ENCODE measurements at regions not wholly inside any gene's neighbourhood (a gene's known extent, or its start where the extent isn't known, plus 50 kb on each side); places are given as distances from the start of the nearest gene placed in this dataset.

DNA sequence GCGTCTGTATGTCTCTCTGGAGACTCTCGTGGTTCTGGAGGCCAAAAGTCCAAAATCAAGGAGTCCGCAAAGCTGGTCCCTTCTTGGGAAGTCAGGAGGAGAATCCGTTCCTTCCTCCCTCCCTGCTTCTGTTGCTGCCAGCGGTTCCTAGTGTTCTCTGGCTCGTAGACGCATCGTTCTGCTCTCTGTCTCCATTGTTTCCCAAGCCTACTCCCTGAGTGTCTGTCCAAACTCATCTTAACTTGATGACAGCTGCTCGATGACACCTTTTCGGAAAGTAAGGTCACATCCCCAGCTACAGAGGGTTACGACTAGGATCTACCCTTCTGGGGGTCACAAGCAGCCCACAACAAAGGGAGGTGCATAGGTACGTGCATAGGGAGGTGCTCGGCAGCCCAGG, 80.7 kb upstream of the FOXF1 start:
- WGBS, 2 donors, result 75 to 90% methylated on average over 13 of the region's 13 CpGs
- Histone ChIP-seq H3K27ac (no peak overlapping the region), H3K4me3 (no peak overlapping the region), H3K9me3 (no peaks in the 10 kb centered on the region), H3K27me3 (no peaks in the 10 kb centered on the region), H3K4me1 (no peaks in the 10 kb centered on the region), H3K36me3 (no peaks in the 10 kb centered on the region)
- intact Hi-C loops (cut with DNase I), result no loop called here
- DNase-seq (no peak), FAIRE-seq (no peak), ATAC-seq (no peak)
- TF ChIP-seq, protein P1, sequence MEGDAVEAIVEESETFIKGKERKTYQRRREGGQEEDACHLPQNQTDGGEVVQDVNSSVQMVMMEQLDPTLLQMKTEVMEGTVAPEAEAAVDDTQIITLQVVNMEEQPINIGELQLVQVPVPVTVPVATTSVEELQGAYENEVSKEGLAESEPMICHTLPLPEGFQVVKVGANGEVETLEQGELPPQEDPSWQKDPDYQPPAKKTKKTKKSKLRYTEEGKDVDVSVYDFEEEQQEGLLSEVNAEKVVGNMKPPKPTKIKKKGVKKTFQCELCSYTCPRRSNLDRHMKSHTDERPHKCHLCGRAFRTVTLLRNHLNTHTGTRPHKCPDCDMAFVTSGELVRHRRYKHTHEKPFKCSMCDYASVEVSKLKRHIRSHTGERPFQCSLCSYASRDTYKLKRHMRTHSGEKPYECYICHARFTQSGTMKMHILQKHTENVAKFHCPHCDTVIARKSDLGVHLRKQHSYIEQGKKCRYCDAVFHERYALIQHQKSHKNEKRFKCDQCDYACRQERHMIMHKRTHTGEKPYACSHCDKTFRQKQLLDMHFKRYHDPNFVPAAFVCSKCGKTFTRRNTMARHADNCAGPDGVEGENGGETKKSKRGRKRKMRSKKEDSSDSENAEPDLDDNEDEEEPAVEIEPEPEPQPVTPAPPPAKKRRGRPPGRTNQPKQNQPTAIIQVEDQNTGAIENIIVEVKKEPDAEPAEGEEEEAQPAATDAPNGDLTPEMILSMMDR (IDR thresholded peaks at IDR 0.05), result no peak

DNA sequence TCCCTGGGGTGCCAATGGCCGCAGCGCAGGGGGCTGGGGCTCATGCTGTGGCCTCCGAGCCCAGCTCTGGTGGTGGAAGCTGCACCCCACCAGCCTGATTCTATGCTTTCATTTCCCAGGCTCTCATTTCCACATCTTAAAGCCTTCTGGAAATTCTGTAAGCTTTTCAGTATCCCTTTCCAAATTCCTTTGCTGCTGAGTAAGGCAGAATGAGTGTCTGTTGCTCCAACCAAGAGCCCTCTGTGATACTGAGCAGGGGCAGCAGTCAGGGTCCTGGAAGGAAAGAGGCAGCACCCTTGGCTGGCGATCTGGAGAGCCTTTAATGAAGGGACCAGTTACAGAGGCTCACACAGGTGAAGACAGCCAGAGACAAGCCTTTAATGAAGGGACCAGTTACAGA, 79.5 kb upstream of the FOXF1 start:
- no peaks in the 10 kb centered on the region for H3K36me3 ChIP-seq
- FAIRE-seq, result no peak

DNA sequence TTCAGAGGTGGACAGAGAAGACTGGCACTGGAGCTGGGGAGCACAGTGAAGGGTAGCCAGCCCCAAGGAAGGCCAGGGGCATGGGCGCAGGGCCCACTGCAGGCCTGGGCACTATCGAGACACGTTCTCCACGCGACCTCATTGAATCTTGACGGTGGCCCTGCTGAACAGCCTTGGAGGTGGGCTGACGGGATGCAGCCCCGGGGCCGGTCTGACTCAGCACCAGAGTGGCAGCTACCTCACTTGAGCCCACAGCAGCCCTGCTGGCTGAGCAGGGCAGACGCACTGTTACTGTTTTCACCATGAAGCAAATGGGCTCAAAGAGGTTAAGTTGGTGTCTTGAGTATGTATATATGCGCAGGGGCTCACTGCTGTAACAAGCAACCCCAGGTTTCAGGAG, 78.8 kb upstream of the FOXF1 start:
- intact Hi-C loops (cut with DNase I), result no loop called here
- FAIRE-seq, result no peak
- H3K4me1 ChIP-seq, result no peaks in the 10 kb centered on the region
- DNase-seq, result no peak
- 80 to 84% methylated on average over 11 of the region's 11 CpGs for WGBS, 2 donors
- no peaks in the 10 kb centered on the region for H3K36me3 ChIP-seq
- H3K9me3 ChIP-seq, result no peaks in the 10 kb centered on the region
- H3K4me3 ChIP-seq, result no peak overlapping the region
- ATAC-seq, result no peak
- H3K27me3 ChIP-seq, result no peaks in the 10 kb centered on the region
- TF ChIP-seq, protein P1 (IDR thresholded peaks at IDR 0.05), result no peak
- no peak overlapping the region for H3K27ac ChIP-seq

More for the DNA sequence above, 79.5 kb upstream of the FOXF1 start:
- 72 to 92% methylated on average over 4 of the region's 4 CpGs for WGBS, 2 donors
- DNase-seq (no peak), ATAC-seq (no peak)
- TF ChIP-seq, protein P1 (IDR thresholded peaks at IDR 0.05), result no peak
- Histone ChIP-seq H3K27ac (no peak overlapping the region), H3K9me3 (no peaks in the 10 kb centered on the region), H3K27me3 (no peaks in the 10 kb centered on the region), H3K4me1 (no peaks in the 10 kb centered on the region), H3K4me3 (no peak overlapping the region)
- intact Hi-C loops (cut with DNase I), result no loop called here

DNA sequence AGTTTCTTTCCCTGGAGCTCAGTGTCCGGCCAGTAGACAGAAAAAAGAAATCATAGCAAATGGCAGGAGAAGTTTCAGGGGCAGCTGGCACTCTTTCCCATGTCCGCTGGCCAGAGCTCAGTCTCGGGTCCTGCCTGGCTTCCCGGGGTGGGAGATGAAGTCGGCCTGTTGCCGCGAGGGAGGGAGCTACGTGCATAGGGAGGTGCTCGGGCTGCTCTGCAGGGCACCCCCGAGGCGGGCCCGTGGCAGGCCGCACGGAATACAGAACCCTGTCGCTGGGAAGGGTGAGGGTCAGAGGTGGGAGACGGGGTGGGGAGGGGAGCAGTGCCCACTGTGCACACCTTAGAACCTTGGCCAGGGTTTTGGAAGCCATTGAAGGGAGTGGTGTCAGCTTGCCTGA, 78.3 kb upstream of the FOXF1 start:
- Histone ChIP-seq H3K4me3 (no peak overlapping the region), H3K36me3 (no peaks in the 10 kb centered on the region), H3K27ac (no peak overlapping the region), H3K4me1 (no peaks in the 10 kb centered on the region), H3K9me3 (no peaks in the 10 kb centered on the region), H3K27me3 (no peaks in the 10 kb centered on the region)
- DNase-seq (no peak), ATAC-seq (no peak), FAIRE-seq (no peak)
- 66 to 76% methylated on average over 16 of the region's 16 CpGs for WGBS, 2 donors
- TF ChIP-seq, protein P1 (IDR thresholded peaks at IDR 0.05), result no peak
- intact Hi-C loops (cut with DNase I), result no loop called here

DNA sequence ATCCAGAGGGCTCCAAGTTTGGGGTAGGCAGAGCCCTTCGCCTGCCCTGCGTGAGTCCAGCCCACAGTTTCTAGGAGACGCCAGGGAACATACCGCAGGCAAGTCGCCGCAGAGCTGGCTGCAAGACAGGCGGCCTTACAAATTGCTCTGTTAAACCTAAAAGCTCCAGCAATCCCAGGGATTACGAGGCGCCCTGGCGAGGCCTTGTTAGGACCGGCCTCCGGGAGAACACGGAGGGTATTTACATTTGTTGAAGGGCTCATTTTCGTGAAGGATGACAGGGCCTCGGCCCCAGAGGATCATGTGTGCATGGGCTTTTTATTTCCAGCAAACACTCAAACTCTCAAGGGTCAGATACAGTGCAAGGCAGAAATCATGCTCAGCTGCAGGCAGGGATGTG, 77.6 kb upstream of the FOXF1 start:
- FAIRE-seq (no peak), DNase-seq (no peak)
- 53 to 56% methylated on average over 15 of the region's 15 CpGs for WGBS, 2 donors

More for the DNA sequence above, 77.6 kb upstream of the FOXF1 start:
- TF ChIP-seq, protein P1 (IDR thresholded peaks at IDR 0.05), result no peak
- ATAC-seq, result no peak
- no peak overlapping the region for H3K4me3 ChIP-seq
- intact Hi-C loops (cut with DNase I), result no loop called here
- H3K4me1 ChIP-seq, result no peaks in the 10 kb centered on the region
- H3K27ac ChIP-seq, result no peak overlapping the region
- H3K36me3 ChIP-seq, result no peaks in the 10 kb centered on the region
- H3K27me3 ChIP-seq, result no peaks in the 10 kb centered on the region
- H3K9me3 ChIP-seq, result no peaks in the 10 kb centered on the region

All from pancreas (tissue), 10 donors.